ELF-1 (cell line): ENCODE measurements at regions not wholly inside any gene's neighbourhood (a gene's known extent, or its start where the extent isn't known, plus 50 kb on each side); places are given as distances from the start of the nearest gene placed in this dataset.
"Not testable (repeated sequence)": the region's sequence is repeated elsewhere in the genome, so short reads cannot be mapped to it uniquely, and the experiment has no call there.

Experiments used
- DNase-seq: peaks from one replicate; pipeline ENCODE4 v3.0.0-alpha.2; 2016; ENCODE audit warnings: low read depth, low spot score

DNA sequence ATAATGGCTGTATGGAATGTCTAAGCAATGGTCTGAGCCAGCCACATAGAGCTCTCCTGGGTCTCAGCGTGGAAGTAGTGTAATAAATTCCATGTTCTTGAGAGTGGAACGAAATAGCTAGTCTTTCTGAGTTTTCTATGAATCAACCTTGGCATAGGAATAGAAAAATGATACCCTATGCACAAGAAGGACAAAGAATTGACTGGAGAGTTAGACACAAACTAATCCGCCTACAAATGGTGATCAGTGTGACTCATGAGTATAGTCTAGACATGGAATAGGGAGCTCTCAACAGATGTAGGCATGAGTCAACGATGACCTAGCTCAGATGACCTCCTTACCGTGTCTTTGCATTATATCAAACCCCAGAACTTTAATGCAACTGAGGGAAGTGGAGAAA lies 256.8 kb upstream of the GRIN3A start:
- DNase-seq = no peak

- DNase-seq = no peak
Observed at GRCh38 chr9:101993771-101994170, 255.3 kb upstream of the GRIN3A start.

GRCh38 chr9:101991926-101992325 lies 253.5 kb upstream of the GRIN3A start:
- no peak for DNase-seq

GRCh38 chr9:101977614-101978210 lies 239.3 kb upstream of the GRIN3A start:
- DNase-seq = no peak

DNA sequence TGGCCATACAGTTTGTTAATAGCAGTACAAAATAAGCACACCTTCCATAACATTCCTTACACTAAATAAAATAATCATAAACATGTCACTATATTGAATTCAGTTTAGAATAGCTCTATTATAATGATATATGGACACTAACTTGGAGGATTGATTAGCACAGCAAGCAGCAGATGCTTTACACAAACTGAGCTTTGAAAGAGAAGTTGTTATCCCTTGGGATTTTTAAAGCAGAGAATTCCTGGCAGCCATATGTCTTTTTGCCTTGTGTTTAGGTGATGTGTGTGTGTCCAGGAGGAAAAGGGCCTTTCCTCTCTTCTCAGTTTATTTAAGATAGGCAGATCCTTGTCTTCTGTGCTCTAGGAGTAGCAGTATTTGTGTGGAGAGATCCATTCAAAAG lies 232.2 kb upstream of the GRIN3A start:
- DNase-seq = no peak

DNA sequence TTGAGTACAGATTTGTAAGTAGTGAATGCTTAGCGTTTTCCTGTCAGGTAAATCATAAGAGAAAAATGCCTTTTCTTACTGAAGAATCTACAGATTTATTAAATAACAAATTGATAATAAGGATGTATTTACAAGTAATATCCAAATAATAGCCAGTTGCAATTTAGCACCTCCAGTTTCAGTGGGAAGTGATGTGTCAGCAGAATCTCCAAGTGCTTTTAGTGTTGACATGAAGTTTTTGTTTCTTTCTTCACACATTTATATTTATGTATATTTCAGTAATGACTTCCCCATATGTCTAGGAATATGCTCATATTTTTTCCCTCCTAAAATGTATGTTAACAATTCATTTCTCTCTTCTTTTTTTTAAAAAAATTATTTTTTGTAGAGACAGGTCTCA lies 229.9 kb upstream of the GRIN3A start:
- DNase-seq = no peak

DNA sequence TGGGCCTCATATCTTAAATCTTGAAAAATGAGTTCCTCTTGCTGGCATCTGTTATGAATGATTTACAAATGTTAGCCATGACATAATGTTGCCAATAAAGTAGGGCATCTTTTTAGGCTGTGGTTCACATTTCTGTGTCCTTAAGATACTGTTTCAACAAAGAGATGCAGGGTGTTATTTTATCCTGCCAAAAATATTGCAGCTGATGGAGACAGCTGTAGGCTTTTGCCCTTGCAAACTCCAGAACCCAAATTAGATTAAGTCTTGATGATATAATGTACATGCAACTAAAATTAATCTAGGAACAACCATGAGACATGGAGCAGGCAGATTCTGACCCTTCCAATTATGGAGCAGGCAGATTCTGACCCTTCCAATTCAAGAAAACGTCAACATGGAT lies 228.2 kb upstream of the GRIN3A start:
- DNase-seq = no peak

DNA sequence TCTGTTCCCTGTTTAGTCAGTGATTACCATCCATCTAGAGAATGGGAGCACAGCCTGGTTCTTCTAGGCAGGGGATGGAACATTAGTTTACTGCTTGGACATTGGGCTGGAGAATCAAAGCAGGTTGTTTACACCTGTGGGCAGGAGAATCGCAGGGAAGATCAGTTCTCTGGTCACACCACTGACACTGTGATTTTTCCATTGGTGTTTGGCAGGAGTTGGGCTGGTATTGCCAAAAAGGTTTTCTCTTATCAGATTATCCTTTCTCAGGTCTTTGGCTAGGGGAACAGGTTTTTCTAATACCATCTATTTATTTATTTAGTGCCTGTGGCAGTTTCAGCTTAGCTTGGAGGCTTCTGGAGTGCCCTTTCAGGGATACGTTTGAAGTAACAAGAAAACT lies 219.3 kb upstream of the GRIN3A start:
- DNase-seq = no peak

DNA sequence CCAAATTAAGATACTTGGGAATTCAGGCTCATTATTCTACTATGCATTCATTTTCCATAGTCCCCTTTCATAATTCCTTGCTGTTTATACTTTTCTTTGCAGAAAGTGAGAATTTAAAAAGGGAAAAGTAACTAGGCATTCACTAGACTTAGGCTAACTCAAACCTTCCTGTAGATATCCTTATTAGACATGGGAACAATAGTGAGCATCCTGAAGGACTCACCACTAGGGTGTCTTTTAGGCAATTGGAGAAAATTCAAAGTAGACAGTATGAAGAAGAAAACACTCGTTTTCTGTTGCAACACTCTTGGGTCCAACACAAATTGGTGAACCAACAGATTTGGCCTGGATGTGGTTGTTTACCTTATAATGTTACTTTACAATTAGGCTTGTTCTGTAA lies 213.2 kb upstream of the GRIN3A start:
- DNase-seq = no peak

GRCh38 chr9:101931756-101932155 lies 193.3 kb upstream of the GRIN3A start:
- no peak for DNase-seq

GRCh38 chr9:101930783-101931182 lies 192.3 kb upstream of the GRIN3A start:
- DNase-seq = no peak

DNA sequence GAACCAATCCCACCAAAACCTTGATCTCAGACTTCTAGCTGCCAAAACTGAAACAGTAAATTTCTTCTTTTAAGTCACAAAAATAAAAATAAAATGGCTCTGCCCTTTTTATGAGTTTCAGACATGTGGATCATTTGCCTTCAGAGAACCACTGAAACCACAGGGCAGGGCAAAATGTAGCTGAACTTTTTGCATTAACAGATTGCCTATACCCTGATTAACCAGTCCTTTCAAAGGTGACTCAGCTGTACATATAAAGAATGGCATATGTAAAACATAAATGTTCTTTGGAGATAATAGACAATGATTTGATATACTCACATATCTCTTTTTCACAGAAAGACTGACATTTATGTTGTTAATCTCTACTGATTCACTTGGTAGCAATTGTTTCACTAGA lies 187.1 kb upstream of the GRIN3A start:
- no peak for DNase-seq

DNA sequence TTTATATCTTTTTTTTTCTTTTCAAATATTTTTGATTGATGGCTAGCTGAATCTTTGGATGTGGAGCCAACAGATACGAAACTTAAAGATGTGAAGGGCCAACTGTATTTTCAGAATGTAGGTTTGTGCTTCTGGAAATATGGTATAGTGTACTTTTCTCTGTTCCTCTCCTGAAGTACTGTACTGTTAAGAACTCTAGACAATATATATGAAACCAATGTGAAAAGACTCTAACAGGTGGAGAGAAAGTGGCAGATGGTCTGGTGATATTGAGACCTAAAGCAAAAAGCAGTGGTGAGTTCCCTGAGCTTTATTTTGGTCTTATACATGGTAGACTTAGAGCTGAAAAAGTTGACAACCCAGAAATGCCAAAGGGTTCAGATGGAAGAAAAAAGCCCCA lies 185.0 kb upstream of the GRIN3A start:
- no peak for DNase-seq

DNA sequence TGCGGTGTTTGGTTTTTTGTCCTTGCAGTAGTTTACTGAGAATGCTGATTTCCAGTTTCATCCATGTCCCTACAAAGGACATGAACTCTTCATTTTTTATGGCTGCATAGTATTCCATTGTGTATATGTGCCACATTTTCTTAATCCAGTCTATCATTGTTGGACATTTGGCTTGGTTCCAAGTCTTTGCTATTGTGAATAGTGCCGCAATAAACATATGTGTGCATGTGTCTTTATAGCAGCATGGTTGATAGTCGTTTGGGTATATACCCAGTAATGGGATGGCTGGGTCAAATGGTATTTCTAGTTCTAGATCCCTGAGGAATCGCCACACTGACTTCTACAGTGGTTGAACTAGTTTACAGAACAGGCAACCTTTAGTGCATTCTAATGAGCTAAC lies 178.5 kb upstream of the GRIN3A start:
- DNase-seq = not testable (repeated sequence)

- no peak for DNase-seq
Observed at GRCh38 chr9:101915482-101915881, 177.0 kb upstream of the GRIN3A start.

- DNase-seq = no peak
Observed at GRCh38 chr9:101912698-101913097, 174.3 kb upstream of the GRIN3A start.

GRCh38 chr9:101907466-101907865 lies 169.0 kb upstream of the GRIN3A start:
- no peak for DNase-seq

DNA sequence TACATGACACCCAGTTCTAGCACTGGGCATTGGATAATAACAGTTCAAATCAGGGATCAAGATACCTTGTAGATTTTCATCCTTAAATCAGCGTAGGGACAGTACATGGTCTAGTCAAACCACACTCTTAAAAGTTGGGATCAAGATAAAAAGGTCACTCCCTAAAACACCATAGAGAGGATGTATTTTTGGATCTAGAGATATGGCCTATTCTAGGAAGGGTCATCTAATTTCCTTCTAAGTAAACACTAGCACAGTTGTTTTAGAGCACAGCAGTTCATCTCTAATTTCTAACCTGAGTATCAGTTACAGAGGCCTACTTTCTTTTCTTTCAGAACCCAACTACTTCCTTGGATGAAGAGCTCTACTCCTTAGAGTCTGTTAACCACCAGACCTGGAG lies 166.4 kb upstream of the GRIN3A start:
- no peak for DNase-seq

DNA sequence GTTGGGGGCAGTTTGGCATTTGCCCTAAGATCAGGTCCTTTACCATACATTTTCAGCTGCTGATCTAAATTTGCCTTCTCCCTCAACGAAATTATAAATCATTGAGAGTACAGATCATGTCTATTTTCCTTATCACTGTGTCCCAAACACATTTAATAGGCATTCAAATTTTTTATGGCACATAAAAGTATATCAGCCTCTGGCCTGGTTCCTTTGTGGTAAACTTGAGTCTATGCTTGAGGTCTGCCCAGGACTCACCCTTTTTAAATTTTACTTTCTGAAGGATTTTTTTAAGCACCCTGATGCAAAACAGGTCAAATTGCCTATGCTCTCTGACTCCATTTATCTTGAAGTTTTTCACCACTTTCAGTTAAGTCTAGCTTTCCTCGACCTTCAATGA lies 163.6 kb upstream of the GRIN3A start:
- no peak for DNase-seq

DNA sequence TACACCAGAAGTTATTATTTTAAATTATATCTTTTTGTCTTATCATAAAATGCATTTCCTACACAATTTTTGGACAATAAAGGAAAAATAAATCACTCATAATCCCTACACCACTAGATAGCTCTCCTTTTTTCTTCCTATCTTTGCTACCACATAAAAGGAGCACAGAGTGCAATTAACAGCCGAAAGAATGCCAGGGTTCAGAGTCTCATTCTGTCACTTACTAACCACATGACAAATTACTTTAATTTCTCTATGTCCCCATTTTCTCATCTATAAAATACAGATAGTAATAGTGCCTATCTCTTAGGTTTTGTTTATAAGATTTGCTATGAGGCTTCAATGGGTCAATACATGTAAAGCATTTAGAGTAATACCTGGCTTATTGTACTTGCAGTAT lies 158.7 kb upstream of the GRIN3A start:
- no peak for DNase-seq

GRCh38 chr9:101893661-101894646 lies 155.5 kb upstream of the GRIN3A start:
- DNase-seq = no peak

GRCh38 chr9:101881508-101881907 lies 143.1 kb upstream of the GRIN3A start:
- DNase-seq = no peak

GRCh38 chr9:101880846-101881245 lies 142.4 kb upstream of the GRIN3A start:
- DNase-seq = no peak
